ENCODE measurements at regions not wholly inside any gene's neighbourhood (a gene's known extent, or its start where the extent isn't known, plus 50 kb on each side); places are given as distances from the start of the nearest gene placed in this dataset.

- TF ChIP-seq CTCF (conservative IDR thresholded peaks at IDR 0.05; ENCODE audit: low read depth, low read length): no peak
- H3K27me3 ChIP-seq (ENCODE audit: insufficient read depth, low read depth): no peaks in the 10 kb centered on the region
- no peaks in the 10 kb centered on the region for H4K20me1 ChIP-seq (ENCODE audit: insufficient read depth)
- no peak overlapping the region for H3K27ac ChIP-seq
- no peak overlapping the region for H3K4me3 ChIP-seq (IDR thresholded peaks at IDR 0.05; ENCODE audit: insufficient read depth, low read depth, low read length)
- no peak overlapping the region for H2AFZ ChIP-seq (ENCODE audit: low read depth)
- H3K36me3 ChIP-seq (ENCODE audit: insufficient read depth): no peaks in the 10 kb centered on the region
- H3K79me2 ChIP-seq (ENCODE audit: insufficient read depth, low read depth): no peaks in the 10 kb centered on the region
- H3K4me2 ChIP-seq: no peak overlapping the region
- no peaks in the 10 kb centered on the region for H3K4me1 ChIP-seq (ENCODE audit: low read depth, poor library complexity, severe bottlenecking)
- H3K9ac ChIP-seq: no peak overlapping the region
Measured at GRCh38 chrX:9271789-9272525, 192.9 kb upstream of the TBL1X start.

DNA sequence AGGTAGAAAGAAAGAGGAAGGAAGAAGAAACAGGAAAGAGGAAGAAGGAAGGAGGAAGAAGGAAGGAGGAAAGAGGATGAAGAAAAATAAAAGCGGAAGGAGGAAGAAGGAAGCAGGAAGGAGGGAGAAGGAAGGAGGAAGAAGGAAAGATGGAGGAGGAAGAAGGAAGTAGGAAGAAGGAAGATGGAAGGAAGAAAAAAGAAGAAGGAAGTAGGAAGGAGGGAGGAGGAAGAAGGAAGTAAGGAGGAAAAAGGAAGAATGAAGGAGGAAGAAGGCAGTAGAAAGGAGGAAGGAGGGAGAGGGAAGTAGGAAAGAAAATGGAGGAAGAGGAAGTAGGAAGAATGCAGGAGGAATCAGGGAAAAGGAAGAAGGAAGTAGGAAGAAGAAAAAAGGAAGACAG is 191.1 kb upstream of the TBL1X start:
- Histone ChIP-seq H3K4me1 (ENCODE audit: low read depth, poor library complexity, severe bottlenecking) (peaks cover 12% of the 10 kb centered on the region), H2AFZ (ENCODE audit: low read depth) (no peak overlapping the region), H3K79me2 (ENCODE audit: insufficient read depth, low read depth) (no peaks in the 10 kb centered on the region), H3K9ac (no peak overlapping the region), H4K20me1 (ENCODE audit: insufficient read depth) (no peaks in the 10 kb centered on the region), H3K4me2 (no peak overlapping the region), H3K27me3 (ENCODE audit: insufficient read depth, low read depth) (no peaks in the 10 kb centered on the region), H3K36me3 (ENCODE audit: insufficient read depth) (no peaks in the 10 kb centered on the region), H3K27ac (no peak overlapping the region), H3K4me3 (IDR thresholded peaks at IDR 0.05; ENCODE audit: insufficient read depth, low read depth, low read length) (no peak overlapping the region)
- no peak for TF ChIP-seq CTCF (conservative IDR thresholded peaks at IDR 0.05; ENCODE audit: low read depth, low read length)

GRCh38 chrX:9278475-9279233 is 186.2 kb upstream of the TBL1X start:
- no peak for TF ChIP-seq CTCF (conservative IDR thresholded peaks at IDR 0.05; ENCODE audit: low read depth, low read length)
- peaks cover 29% of the 10 kb centered on the region for H3K4me1 ChIP-seq (ENCODE audit: low read depth, poor library complexity, severe bottlenecking)
- no peaks in the 10 kb centered on the region for H3K79me2 ChIP-seq (ENCODE audit: insufficient read depth, low read depth)
- H4K20me1 ChIP-seq (ENCODE audit: insufficient read depth): no peaks in the 10 kb centered on the region
- no peaks in the 10 kb centered on the region for H3K36me3 ChIP-seq (ENCODE audit: insufficient read depth)
- peak overlapping the region; percentile 71 for H3K4me2 ChIP-seq
- H3K9ac ChIP-seq: peak overlapping the region; percentile 37
- H3K4me3 ChIP-seq (IDR thresholded peaks at IDR 0.05; ENCODE audit: insufficient read depth, low read depth, low read length): no peak overlapping the region
- H3K27ac ChIP-seq: peak overlapping the region; percentile 90
- no peaks in the 10 kb centered on the region for H3K27me3 ChIP-seq (ENCODE audit: insufficient read depth, low read depth)
- peak overlapping the region; percentile 68 for H2AFZ ChIP-seq (ENCODE audit: low read depth)

DNA sequence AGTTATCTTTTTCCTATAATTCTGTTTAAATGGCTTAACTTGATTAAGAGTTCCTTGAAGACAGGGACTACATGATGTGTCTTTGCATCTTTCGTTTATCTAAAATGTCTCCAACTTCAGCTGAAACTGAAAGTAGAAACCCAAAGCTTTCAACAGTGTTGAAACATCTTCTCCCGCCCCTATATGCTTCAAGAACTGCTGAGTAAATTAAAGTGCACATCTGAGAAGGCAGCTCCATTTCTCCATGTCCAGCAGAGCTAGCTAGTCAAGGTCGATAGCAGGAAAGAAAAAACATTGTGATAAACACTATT is 185.7 kb upstream of the TBL1X start:
- Histone ChIP-seq H3K27ac (peak overlapping the region; percentile 90), H4K20me1 (ENCODE audit: insufficient read depth) (no peaks in the 10 kb centered on the region), H3K9ac (peak overlapping the region; percentile 37), H3K79me2 (ENCODE audit: insufficient read depth, low read depth) (no peaks in the 10 kb centered on the region), H3K4me1 (ENCODE audit: low read depth, poor library complexity, severe bottlenecking) (peaks cover 29% of the 10 kb centered on the region), H3K27me3 (ENCODE audit: insufficient read depth, low read depth) (no peaks in the 10 kb centered on the region), H2AFZ (ENCODE audit: low read depth) (peak overlapping the region; percentile 68), H3K4me3 (IDR thresholded peaks at IDR 0.05; ENCODE audit: insufficient read depth, low read depth, low read length) (no peak overlapping the region), H3K4me2 (peak overlapping the region; percentile 71), H3K36me3 (ENCODE audit: insufficient read depth) (no peaks in the 10 kb centered on the region)
- TF ChIP-seq CTCF (conservative IDR thresholded peaks at IDR 0.05; ENCODE audit: low read depth, low read length): no peak
